Neural crest cell (in vitro differentiated cells): ENCODE measurements at regions not wholly inside any gene's neighbourhood (a gene's known extent, or its start where the extent isn't known, plus 50 kb on each side); places are given as distances from the start of the nearest gene placed in this dataset.

ENCODE experiments used
- DNase-seq: peaks from one replicate; pipeline ENCODE4 v3.0.0; 2021; ENCODE audit warnings: low read depth, mixed read lengths, low spot score
- H3K27ac Mint-ChIP-seq: one replicate; pipeline ENCODE4 v1.8.0; 2021; ENCODE audit warnings: mild to moderate bottlenecking, mixed read lengths; ENCODE audit not compliant: unreplicated experiment
- H3K27me3 Mint-ChIP-seq: 2 replicates; pipeline ENCODE4 v1.8.0; 2021; ENCODE audit warnings: low read depth, mild to moderate bottlenecking, mixed read lengths
- H3K36me3 Mint-ChIP-seq: 2 replicates; pipeline ENCODE4 v1.8.0; 2021; ENCODE audit warnings: low read depth, mild to moderate bottlenecking, mixed read lengths
- H3K4me1 Mint-ChIP-seq: 2 replicates; pipeline ENCODE4 v1.8.0; 2021; ENCODE audit warnings: mixed read lengths
- H3K4me3 Mint-ChIP-seq: one replicate; pipeline ENCODE4 v1.8.0; 2021; ENCODE audit warnings: mild to moderate bottlenecking, mixed read lengths
- H3K9me3 Mint-ChIP-seq: 2 replicates; pipeline ENCODE4 v1.8.0; 2021; ENCODE audit warnings: mixed read lengths
- CTCF ChIP-seq: fragments of 200-600 bp; sonication (generic); conservative IDR thresholded peaks from 2 replicates; pipeline ENCODE4 v1.5.0; 2021; ENCODE audit warnings: antibody characterized with exemption, mild to moderate bottlenecking

DNA sequence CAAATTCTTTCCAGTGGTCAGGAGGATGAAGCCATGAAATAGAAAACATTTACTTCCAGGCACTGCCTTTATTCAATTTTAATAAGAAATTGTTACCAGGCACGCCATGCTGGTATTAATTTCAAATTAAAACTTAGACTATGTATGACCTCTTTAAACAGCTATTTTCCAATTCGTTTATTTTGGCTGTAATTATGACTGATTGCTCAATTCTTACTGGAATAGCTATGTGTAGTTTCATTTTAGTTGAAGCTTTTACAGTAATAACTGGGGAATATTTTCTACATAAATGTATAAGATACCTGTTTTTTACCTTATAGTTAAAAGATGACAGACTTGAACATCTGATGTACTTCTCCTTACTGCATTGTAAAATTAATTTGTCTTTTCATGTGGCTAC, 480.0 kb upstream of the GOLIM4 start:
- Mint-ChIP-seq H3K27ac (no peak overlapping the region), H3K4me3 (no peak overlapping the region), H3K9me3 (peaks cover 3% of the 10 kb centered on the region), H3K36me3 (peaks cover 3% of the 10 kb centered on the region), H3K27me3 (no peaks in the 10 kb centered on the region), H3K4me1 (peaks cover 27% of the 10 kb centered on the region)
- DNase-seq = no peak
- no peak for TF ChIP-seq CTCF

DNA sequence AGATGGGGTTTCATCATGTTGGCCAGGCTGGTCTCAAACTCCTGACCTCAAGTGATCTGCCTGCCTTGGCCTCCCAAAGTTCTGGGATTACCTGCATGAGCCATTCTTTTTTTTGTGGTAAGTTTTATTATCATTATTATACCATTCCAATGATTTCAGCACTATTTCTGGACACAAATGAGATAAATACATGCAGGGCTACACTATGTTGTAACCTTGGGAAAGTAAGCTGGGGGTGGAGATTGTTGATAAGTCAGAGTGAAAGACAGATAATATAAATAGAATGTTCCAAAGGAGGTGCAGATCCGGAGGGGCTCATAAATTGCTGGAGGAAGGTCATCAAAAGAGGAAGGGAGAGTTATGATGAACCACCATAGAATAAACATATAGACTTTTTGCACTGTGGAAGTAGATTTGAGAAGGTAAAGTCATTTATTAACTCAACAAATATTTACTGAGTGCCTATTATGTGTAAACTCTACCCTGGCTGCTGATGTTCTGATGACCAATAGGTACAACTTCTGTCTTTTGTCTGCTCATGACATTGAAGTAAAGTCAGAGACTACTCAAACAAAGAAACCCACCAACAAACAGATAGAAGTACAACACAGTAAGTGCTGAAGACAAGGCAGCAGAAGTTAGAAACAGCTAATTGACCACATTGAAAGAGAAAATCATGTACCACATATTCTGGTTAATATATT, 478.9 kb upstream of the GOLIM4 start:
- Mint-ChIP-seq H3K4me3 (no peak overlapping the region), H3K27ac (no peak overlapping the region), H3K27me3 (no peaks in the 10 kb centered on the region), H3K4me1 (peaks cover 27% of the 10 kb centered on the region), H3K9me3 (peaks cover 3% of the 10 kb centered on the region), H3K36me3 (peaks cover 3% of the 10 kb centered on the region)
- no peak for TF ChIP-seq CTCF
- no peak for DNase-seq

GRCh38 chr3:168570404-168571155, 474.9 kb upstream of the GOLIM4 start:
- no peak overlapping the region for H3K27ac Mint-ChIP-seq
- TF ChIP-seq CTCF = no peak

DNA sequence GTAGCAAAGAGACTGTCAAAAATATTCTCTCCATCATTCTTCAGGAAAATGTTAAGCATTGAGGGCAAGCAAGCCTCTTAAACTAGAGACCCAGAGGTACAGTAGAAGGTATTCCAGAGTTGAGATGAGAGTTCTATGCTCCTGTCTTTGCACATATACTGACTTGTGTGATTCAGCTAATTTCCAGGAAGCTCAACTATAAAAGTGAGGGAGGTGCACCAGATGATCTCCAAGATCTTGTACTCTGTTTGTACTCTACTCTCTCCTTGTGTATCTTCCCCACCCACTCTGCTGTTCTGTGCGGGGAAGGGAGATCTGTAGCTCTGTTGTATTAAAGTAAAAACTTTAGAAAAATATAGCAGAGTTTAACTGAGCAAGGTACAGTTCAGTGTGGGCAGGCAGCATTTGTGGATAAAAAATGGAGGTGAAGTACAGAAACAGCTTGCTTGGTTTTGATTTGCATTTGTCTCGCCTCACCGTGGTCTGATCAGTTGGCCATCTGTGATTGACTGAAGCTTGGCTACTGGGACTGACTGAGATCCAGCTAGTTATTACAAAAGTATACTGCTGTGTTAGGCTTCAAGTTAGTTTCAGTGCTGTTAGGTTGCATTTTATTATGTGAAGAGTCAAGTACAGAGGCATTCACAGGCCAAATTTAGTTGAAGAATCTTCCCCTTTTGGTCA, 463.1 kb upstream of the GOLIM4 start:
- Mint-ChIP-seq H3K4me3 (no peak overlapping the region), H3K36me3 (no peaks in the 10 kb centered on the region), H3K27me3 (no peaks in the 10 kb centered on the region), H3K27ac (peak overlapping the region; percentile 21), H3K9me3 (peaks cover 3% of the 10 kb centered on the region), H3K4me1 (no peaks in the 10 kb centered on the region)
- DNase-seq = no peak
- TF ChIP-seq CTCF = no peak

More at GRCh38 chr3:168570404-168571155, 474.9 kb upstream of the GOLIM4 start:
- Mint-ChIP-seq H3K36me3 (peaks cover 3% of the 10 kb centered on the region), H3K4me3 (no peak overlapping the region), H3K9me3 (peaks cover 3% of the 10 kb centered on the region), H3K4me1 (no peaks in the 10 kb centered on the region), H3K27me3 (no peaks in the 10 kb centered on the region)
- no peak for DNase-seq

DNA sequence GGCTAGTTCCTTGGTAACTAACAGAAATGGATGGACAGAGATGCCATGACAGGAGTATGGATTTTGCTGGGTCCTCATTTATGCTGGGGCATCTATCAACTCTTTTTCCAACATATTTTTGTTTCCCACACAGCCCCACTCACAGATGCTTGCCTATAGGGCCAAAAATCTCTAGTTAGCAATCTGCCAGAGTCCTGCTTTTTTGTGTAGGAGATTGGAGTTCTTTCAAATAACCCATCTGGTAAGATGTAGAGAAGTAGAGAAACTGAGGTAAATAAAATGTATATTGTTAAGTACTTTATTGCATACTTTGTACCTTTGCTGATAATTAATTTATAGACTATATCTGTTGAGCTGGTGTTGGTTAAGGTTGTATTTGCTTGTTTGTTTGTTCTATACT, 456.5 kb upstream of the GOLIM4 start:
- TF ChIP-seq CTCF = no peak
- Mint-ChIP-seq H3K27ac (no peak overlapping the region), H3K36me3 (peaks cover 2% of the 10 kb centered on the region), H3K4me3 (no peak overlapping the region), H3K9me3 (peaks cover 3% of the 10 kb centered on the region), H3K4me1 (peaks cover 22% of the 10 kb centered on the region), H3K27me3 (no peaks in the 10 kb centered on the region)
- no peak for DNase-seq
